SK-N-SH (cell line): ENCODE measurements at regions not wholly inside any gene's neighbourhood (a gene's known extent, or its start where the extent isn't known, plus 50 kb on each side); places are given as distances from the start of the nearest gene placed in this dataset.

Experiments
- CTCF ChIA-PET: fragments of 300-600, 350-600 bp; formaldehyde crosslinking; extraction: SDS; loops from one replicate; lab custom pipeline; 2021; lab: Yijun Ruan, JAX
- POLR2A ChIA-PET: fragments of 350-600 bp; sonication (Branson Sonifier 250); formaldehyde crosslinking; extraction: SDS; loops from one replicate; lab custom pipeline; 2020; ENCODE audit warnings: antibody characterized with exemption, inconsistent platforms; lab: Yijun Ruan, JAX
- DNase-seq: peaks from one replicate; pipeline ENCODE4 v3.0.0; 2012
- H2AFZ ChIP-seq: fragments of 200-600 bp; sonication (generic); 2 replicates; pipeline ENCODE4 v1.8.1; 2016; ENCODE audit warnings: antibody characterized with exemption, mild to moderate bottlenecking, low read depth
- H3F3A ChIP-seq: fragments of 200-600 bp; sonication (generic); replicated peaks from 2 replicates; pipeline ENCODE3; 2016; ENCODE audit warnings: antibody characterized with exemption, mild to moderate bottlenecking; ENCODE audit not compliant: insufficient read depth
- H3K27ac ChIP-seq, 2 experiments: fragments of 200-500 bp in 1 of 2; fragments of 200-600 bp in 1 of 2; sonication (Bioruptor generic) in 1 of 2; sonication (generic), shearing (Covaris generic) in 1 of 2; 2 replicates each; pipeline versions ENCODE4 v1.5.1 to v1.6.1; 2014 to 2016; ENCODE audit warnings: low read depth in 2 of 2, inconsistent platforms in 1 of 2, low read length in 1 of 2, mild to moderate bottlenecking in 1 of 2, mixed read lengths in 1 of 2
- H3K27me3 ChIP-seq: fragments of 200-600 bp; sonication (generic), shearing (Covaris generic); 2 replicates; pipeline ENCODE4 v1.6.1; 2016; ENCODE audit warnings: mixed run types; ENCODE audit not compliant: insufficient read depth
- H3K36me3 ChIP-seq, 2 experiments: fragments of 200-500 bp in 1 of 2; fragments of 200-600 bp in 1 of 2; sonication (Bioruptor generic) in 1 of 2; sonication (generic) in 1 of 2; replicated peaks in 1 of 2; 2 replicates each; pipeline versions ENCODE3 to v1.5.1; 2014 to 2016; ENCODE audit warnings: low read length in 1 of 2, mild to moderate bottlenecking in 1 of 2; ENCODE audit not compliant: insufficient read depth in 2 of 2, control insufficient read depth in 1 of 2
- H3K4me1 ChIP-seq, 2 experiments: fragments of 200-500 bp in 1 of 2; fragments of 200-600 bp in 1 of 2; sonication (Bioruptor generic) in 1 of 2; sonication (generic), shearing (Covaris generic) in 1 of 2; 2 replicates each; pipeline versions ENCODE4 v1.5.1 to v1.6.1; 2014 to 2016; ENCODE audit warnings: low read depth in 1 of 2, low read length in 1 of 2, mixed run types in 1 of 2; ENCODE audit not compliant: insufficient read depth in 2 of 2, control insufficient read depth in 1 of 2
- H3K4me2 ChIP-seq: fragments of 200-600 bp; sonication (generic), shearing (Covaris generic); 2 replicates; pipeline ENCODE4 v1.6.1; 2017; ENCODE audit warnings: mixed run types
- H3K4me3 ChIP-seq, 2 experiments: fragments of 200-500 bp in 1 of 2; fragments of 200-600 bp in 1 of 2; sonication (Bioruptor generic) in 1 of 2; sonication (generic), shearing (Covaris generic) in 1 of 2; 2 replicates each; pipeline versions ENCODE4 v1.5.1 to v1.8.1; 2014 to 2016; ENCODE audit warnings: low read depth in 2 of 2, inconsistent platforms in 1 of 2, low read length in 1 of 2, mild to moderate bottlenecking in 1 of 2, mixed read lengths in 1 of 2, moderate library complexity in 1 of 2
- H3K79me2 ChIP-seq: fragments of 200-600 bp; sonication (generic); 2 replicates; pipeline ENCODE4 v1.8.1; 2017; ENCODE audit warnings: mild to moderate bottlenecking; ENCODE audit not compliant: insufficient read depth
- H3K9ac ChIP-seq: fragments of 200-600 bp; sonication (generic); 2 replicates; pipeline ENCODE4 v1.6.1; 2017; ENCODE audit warnings: mixed run types
- H3K9me2 ChIP-seq: fragments of 200-600 bp; sonication (generic); 2 replicates; pipeline ENCODE4 v1.6.1; 2017; ENCODE audit warnings: mixed run types
- H3K9me3 ChIP-seq: fragments of 200-600 bp; sonication (generic); 2 replicates; pipeline ENCODE4 v1.6.1; 2017; ENCODE audit warnings: mixed run types, mild to moderate bottlenecking, moderate library complexity
- H4K20me1 ChIP-seq: fragments of 200-600 bp; sonication (generic); 2 replicates; pipeline ENCODE4 v1.6.1; 2017; ENCODE audit warnings: mild to moderate bottlenecking, mixed run types; ENCODE audit not compliant: insufficient read depth
- CHD2 ChIP-seq: fragments of 150-350 bp; IDR thresholded peaks from 2 replicates; pipeline ENCODE4 v1.6.1; 2018; ENCODE audit warnings: low read length; ENCODE audit not compliant: partially characterized antibody
- EZH2phosphoT487 ChIP-seq: fragments of 200-600 bp; sonication (generic); IDR thresholded peaks from 2 replicates; pipeline ENCODE4 v1.6.1; 2017; ENCODE audit warnings: low read depth, mixed run types, mild to moderate bottlenecking, antibody characterized with exemption, moderate library complexity, borderline replicate concordance
- FOSL2 ChIP-seq: IDR thresholded peaks from 2 replicates; pipeline ENCODE4 v1.4.0; 2012; ENCODE audit warnings: low read depth, mild to moderate bottlenecking, moderate library complexity, borderline replicate concordance
- FOXM1 ChIP-seq: IDR thresholded peaks from 2 replicates; pipeline ENCODE4 v1.4.0; 2012; ENCODE audit warnings: low read depth, mild to moderate bottlenecking
- GATA2 ChIP-seq: sonication (generic); formaldehyde crosslinking; IDR thresholded peaks from 2 replicates; pipeline ENCODE4 v1.5.0; 2020; ENCODE audit warnings: mild to moderate bottlenecking, missing genetic modification reagents
- IRF3 ChIP-seq: fragments of 150-350 bp; IDR thresholded peaks from 2 replicates; pipeline ENCODE4 v1.6.1; 2016; ENCODE audit warnings: mild to moderate bottlenecking, low read depth, low read length
- MEF2A ChIP-seq: IDR thresholded peaks from 2 replicates; pipeline ENCODE4 v1.4.0; 2012; ENCODE audit warnings: low read depth, borderline replicate concordance
- MXI1 ChIP-seq: IDR thresholded peaks from 2 replicates; pipeline ENCODE4 v1.6.1; 2012; ENCODE audit warnings: mild to moderate bottlenecking, low read depth, low read length, improper control_type of control experiment
- NRF1 ChIP-seq: IDR thresholded peaks from 2 replicates; pipeline ENCODE4 v1.6.1; 2012; ENCODE audit warnings: low read depth, mild to moderate bottlenecking, low read length
- POLR2AphosphoS5 ChIP-seq: IDR thresholded peaks from 2 replicates; pipeline ENCODE4 v1.6.1; 2012; ENCODE audit warnings: low read depth, low read length
- RAD21 ChIP-seq: IDR thresholded peaks from 2 replicates; pipeline ENCODE4 v1.6.1; 2012; ENCODE audit warnings: mild to moderate bottlenecking, low read length
- RCOR1 ChIP-seq: fragments of 150-350 bp; IDR thresholded peaks from 2 replicates; pipeline ENCODE4 v1.6.1; 2017; ENCODE audit warnings: antibody characterized with exemption, low read length
- REST ChIP-seq: IDR thresholded peaks from 2 replicates; pipeline ENCODE4 v1.6.1; 2012; ENCODE audit warnings: mild to moderate bottlenecking, low read depth, low read length, moderate library complexity
- RXRA ChIP-seq: IDR thresholded peaks from 2 replicates; pipeline ENCODE4 v1.4.0; 2012; ENCODE audit warnings: low read depth, mild to moderate bottlenecking, borderline replicate concordance
- SIN3A ChIP-seq: IDR thresholded peaks from 2 replicates; pipeline ENCODE4 v1.6.1; 2012; ENCODE audit warnings: low read depth, mild to moderate bottlenecking, low read length, moderate library complexity, borderline replicate concordance
- SMC3 ChIP-seq: IDR thresholded peaks from 2 replicates; pipeline ENCODE4 v1.6.1; 2012; ENCODE audit warnings: low read depth, low read length, improper control_type of control experiment
- TAF1 ChIP-seq: IDR thresholded peaks from 2 replicates; pipeline ENCODE4 v1.6.1; 2012; ENCODE audit warnings: low read depth, mild to moderate bottlenecking, low read length, moderate library complexity, borderline replicate concordance
- TCF12 ChIP-seq: IDR thresholded peaks from 2 replicates; pipeline ENCODE4 v1.4.0; 2012
- TEAD4 ChIP-seq: IDR thresholded peaks from 2 replicates; pipeline ENCODE4 v1.4.0; 2012; ENCODE audit warnings: mild to moderate bottlenecking, borderline replicate concordance; ENCODE audit not compliant: insufficient read depth
- USF2 ChIP-seq: fragments of 150-350 bp; IDR thresholded peaks from 2 replicates; pipeline ENCODE4 v1.6.1; 2017; ENCODE audit warnings: antibody characterized with exemption, low read length, low read depth, borderline replicate concordance
- WGBS: methylation state at CpG from one replicate; pipeline ENCODE4 v1.1.6; 2017; ENCODE audit warnings: low lambda C conversion rate; 5-methylcytosine and 5-hydroxymethylcytosine counted together
- TF ChIP-seq, protein P1 (sequence below): IDR thresholded peaks from 2 replicates; pipeline ENCODE4 v1.4.0; 2012; ENCODE audit warnings: low read depth, borderline replicate concordance

DNA sequence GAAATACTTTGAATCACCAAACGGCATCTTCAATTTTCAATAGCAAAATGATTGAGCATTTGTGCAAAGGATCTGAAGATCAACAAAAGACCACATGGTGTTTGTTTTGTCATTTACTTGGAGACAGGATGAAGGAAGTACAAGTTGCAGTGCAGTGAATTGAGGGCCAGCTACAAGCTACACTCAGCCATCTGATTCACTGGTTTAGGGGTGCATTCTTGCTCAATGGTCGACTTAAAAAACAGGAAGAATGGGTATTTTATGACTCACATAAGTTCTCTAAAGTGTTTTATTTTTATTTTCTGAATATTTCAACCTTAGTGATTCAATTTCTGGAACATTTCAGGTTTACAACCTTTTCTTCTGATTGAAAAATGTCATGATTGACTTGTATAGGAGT lies 412.1 kb upstream of the ADAMTSL1 start:
- TF ChIP-seq FOSL2 (no peak), MEF2A (no peak), SIN3A (no peak), RAD21 (no peak), USF2 (no peak), NRF1 (no peak), FOXM1 (no peak), IRF3 (no peak), POLR2AphosphoS5 (no peak)
- Histone ChIP-seq H3K4me1 (no peaks in the 10 kb centered on the region), H3K4me2 (no peak overlapping the region), H3K9me2 (no peaks in the 10 kb centered on the region), H3K9ac (no peak overlapping the region), H3K27me3 (no peaks in the 10 kb centered on the region; the same call in 1 of the 2 replicates), H3K79me2 (no peaks in the 10 kb centered on the region), H2AFZ (no peak overlapping the region), H3F3A (no peaks in the 10 kb centered on the region), H3K4me3 (no peak overlapping the region), H3K27ac (no peak overlapping the region), H3K9me3 (no peaks in the 10 kb centered on the region), H4K20me1 (no peaks in the 10 kb centered on the region), H3K36me3 (no peaks in the 10 kb centered on the region)
- CTCF ChIA-PET, result interaction anchor here (0.9 kb wide), 1 partner anchor 9 kb away, joined by 3 read pairs; no protein-coding TSS in a partner anchor
- POLR2A ChIA-PET, result no interaction called here
- DNase-seq, result no peak
- 8% methylated on average over 2 of the region's 2 CpGs for WGBS

- Histone ChIP-seq H3K4me1 (no peaks in the 10 kb centered on the region), H3K4me2 (no peak overlapping the region), H3K9me3 (no peaks in the 10 kb centered on the region), H3K79me2 (no peaks in the 10 kb centered on the region), H3F3A (no peaks in the 10 kb centered on the region), H3K9me2 (no peaks in the 10 kb centered on the region), H3K36me3 (no peaks in the 10 kb centered on the region), H3K4me3 (no peak overlapping the region), H3K27me3 (no peaks in the 10 kb centered on the region; the same call in 1 of the 2 replicates), H4K20me1 (no peaks in the 10 kb centered on the region), H3K27ac (no peak overlapping the region), H3K9ac (no peak overlapping the region), H2AFZ (no peak overlapping the region)
- POLR2A ChIA-PET, result no interaction called here
- TF ChIP-seq IRF3 (no peak), TCF12 (no peak), FOXM1 (no peak), RCOR1 (no peak), TAF1 (no peak), TEAD4 (no peak), GATA2 (no peak), REST (no peak), CHD2 (no peak), MXI1 (no peak), EZH2phosphoT487 (no peak), RXRA (no peak), SMC3 (no peak)
- TF ChIP-seq, protein P1, sequence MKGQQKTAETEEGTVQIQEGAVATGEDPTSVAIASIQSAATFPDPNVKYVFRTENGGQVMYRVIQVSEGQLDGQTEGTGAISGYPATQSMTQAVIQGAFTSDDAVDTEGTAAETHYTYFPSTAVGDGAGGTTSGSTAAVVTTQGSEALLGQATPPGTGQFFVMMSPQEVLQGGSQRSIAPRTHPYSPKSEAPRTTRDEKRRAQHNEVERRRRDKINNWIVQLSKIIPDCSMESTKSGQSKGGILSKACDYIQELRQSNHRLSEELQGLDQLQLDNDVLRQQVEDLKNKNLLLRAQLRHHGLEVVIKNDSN, result no peak
- DNase-seq, result no peak
- CTCF ChIA-PET, result interaction anchor here (0.6 to 1.0 kb wide), 2 partner anchors 149 to 1000 kb away, joined by 3 read pairs; no protein-coding TSS in a partner anchor
- WGBS, result 0% methylated on average over 6 of the region's 6 CpGs
Measured at GRCh38 chr9:18063856-18064390, 410.0 kb upstream of the ADAMTSL1 start.
